ENCODE measurements at regions not wholly inside any gene's neighbourhood (a gene's known extent, or its start where the extent isn't known, plus 50 kb on each side); places are given as distances from the start of the nearest gene placed in this dataset.

GRCh38 chrX:144259054-144259453 lies 375.2 kb downstream of the UBE2NL start:
- Mint-ChIP-seq H3K36me3 (ENCODE audit: insufficient read depth, unreplicated experiment) (no peaks in the 10 kb centered on the region), H3K4me3 (ENCODE audit: unreplicated experiment) (no peak overlapping the region), H3K9me3 (ENCODE audit: unreplicated experiment) (no peaks in the 10 kb centered on the region), H3K4me1 (ENCODE audit: low read depth, unreplicated experiment) (no peaks in the 10 kb centered on the region), H3K27ac (ENCODE audit: unreplicated experiment) (no peak overlapping the region), H3K27me3 (ENCODE audit: insufficient read depth, unreplicated experiment) (no peaks in the 10 kb centered on the region)
- intact Hi-C loops (cut with micrococcal nuclease; ENCODE audit: unreplicated experiment): no loop called here
- no peak for TF ChIP-seq CTCF (IDR thresholded peaks at IDR 0.05; ENCODE audit: insufficient read depth in 1 of 2, low read depth in 1 of 2, low read length in 1 of 2, severe bottlenecking in 1 of 2, unreplicated experiment in 1 of 2)
- Histone ChIP-seq H3K36me3 (ENCODE audit: control insufficient read depth, insufficient read depth, low read length) (no peaks in the 10 kb centered on the region), H3K27me3 (replicated peaks; ENCODE audit: control insufficient read depth, insufficient read depth, low read length) (no peaks in the 10 kb centered on the region), H3K9me3 (no peaks in the 10 kb centered on the region), H3K4me3 (ENCODE audit: low read depth, low read length) (no peak overlapping the region), H3K4me1 (no peaks in the 10 kb centered on the region)
- no TSS peak for BruUV-seq (replicated peaks)
- POLR2A ChIA-PET: no interaction called here
- CTCF ChIA-PET: no interaction called here
- DNase-seq: no peak

DNA sequence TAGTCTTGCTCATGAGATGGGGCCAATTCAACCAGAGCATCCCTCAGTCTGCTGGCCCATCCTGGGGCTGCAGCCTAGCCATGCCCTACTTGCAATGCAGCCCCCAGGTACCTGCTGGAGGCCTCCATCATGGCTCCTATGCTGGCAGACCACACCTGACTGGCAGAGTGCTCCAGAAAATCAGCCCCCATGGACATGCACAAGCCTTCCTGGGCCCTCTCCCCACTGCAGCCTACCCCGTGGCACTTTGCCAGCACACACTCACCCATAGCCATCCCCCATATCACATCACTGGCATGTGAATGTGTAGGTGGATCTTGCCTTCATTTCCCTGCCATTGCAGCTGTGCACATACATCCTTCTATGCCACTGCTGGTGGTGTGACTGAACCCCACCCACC lies 381.8 kb downstream of the UBE2NL start:
- no TSS peak for BruUV-seq (replicated peaks)
- Mint-ChIP-seq H3K9me3 (ENCODE audit: unreplicated experiment) (peaks cover 11% of the 10 kb centered on the region), H3K27ac (ENCODE audit: unreplicated experiment) (no peak overlapping the region), H3K4me3 (ENCODE audit: unreplicated experiment) (no peak overlapping the region), H3K4me1 (ENCODE audit: low read depth, unreplicated experiment) (no peaks in the 10 kb centered on the region), H3K27me3 (ENCODE audit: insufficient read depth, unreplicated experiment) (no peaks in the 10 kb centered on the region), H3K36me3 (ENCODE audit: insufficient read depth, unreplicated experiment) (no peaks in the 10 kb centered on the region)
- CTCF ChIA-PET: no interaction called here
- no peak for TF ChIP-seq CTCF (IDR thresholded peaks at IDR 0.05; ENCODE audit: insufficient read depth in 1 of 2, low read depth in 1 of 2, low read length in 1 of 2, severe bottlenecking in 1 of 2, unreplicated experiment in 1 of 2)
- Histone ChIP-seq H3K36me3 (ENCODE audit: control insufficient read depth, insufficient read depth, low read length) (no peaks in the 10 kb centered on the region), H3K4me3 (ENCODE audit: low read depth, low read length) (no peak overlapping the region), H3K9me3 (no peaks in the 10 kb centered on the region), H3K4me1 (no peaks in the 10 kb centered on the region), H3K27me3 (replicated peaks; ENCODE audit: control insufficient read depth, insufficient read depth, low read length) (no peaks in the 10 kb centered on the region)
- DNase-seq: no peak
- intact Hi-C loops (cut with micrococcal nuclease; ENCODE audit: unreplicated experiment): no loop called here
- POLR2A ChIA-PET: no interaction called here

GRCh38 chrX:144275367-144275766 lies 391.5 kb downstream of the UBE2NL start:
- POLR2A ChIA-PET: no interaction called here
- no peak overlapping the region for H3K27ac Mint-ChIP-seq (ENCODE audit: unreplicated experiment)
- no peak overlapping the region for H3K4me3 Mint-ChIP-seq (ENCODE audit: unreplicated experiment)
- intact Hi-C loops (cut with micrococcal nuclease; ENCODE audit: unreplicated experiment): no loop called here
- no peaks in the 10 kb centered on the region for H3K4me1 Mint-ChIP-seq (ENCODE audit: low read depth, unreplicated experiment)
- DNase-seq: no peak
- CTCF ChIA-PET: no interaction called here
- Histone ChIP-seq H3K4me1 (no peaks in the 10 kb centered on the region), H3K27me3 (replicated peaks; ENCODE audit: control insufficient read depth, insufficient read depth, low read length) (no peaks in the 10 kb centered on the region), H3K9me3 (no peaks in the 10 kb centered on the region), H3K4me3 (ENCODE audit: low read depth, low read length) (no peak overlapping the region), H3K36me3 (ENCODE audit: control insufficient read depth, insufficient read depth, low read length) (no peaks in the 10 kb centered on the region)
- BruUV-seq (replicated peaks): no TSS peak
- H3K27me3 Mint-ChIP-seq (ENCODE audit: insufficient read depth, unreplicated experiment): no peaks in the 10 kb centered on the region
- H3K36me3 Mint-ChIP-seq (ENCODE audit: insufficient read depth, unreplicated experiment): no peaks in the 10 kb centered on the region
- peaks cover 18% of the 10 kb centered on the region for H3K9me3 Mint-ChIP-seq (ENCODE audit: unreplicated experiment)
- TF ChIP-seq CTCF (IDR thresholded peaks at IDR 0.05; ENCODE audit: insufficient read depth in 1 of 2, low read depth in 1 of 2, low read length in 1 of 2, severe bottlenecking in 1 of 2, unreplicated experiment in 1 of 2): no peak

All from Caco-2 (cell line).